Type B pancreatic cell (in vitro differentiated cells): ENCODE measurements at regions not wholly inside any gene's neighbourhood (a gene's known extent, or its start where the extent isn't known, plus 50 kb on each side); places are given as distances from the start of the nearest gene placed in this dataset.

ENCODE experiments used
- DNase-seq: peaks from one replicate; pipeline ENCODE4 v3.0.0; 2021; ENCODE audit warnings: mixed read lengths; ENCODE audit not compliant: unreplicated experiment; ENCODE audit errors: extremely low spot score
- H3K27ac Mint-ChIP-seq: 2 replicates; pipeline ENCODE4 v1.8.0; 2021; ENCODE audit warnings: mild to moderate bottlenecking, mixed read lengths
- H3K27me3 Mint-ChIP-seq: 2 replicates; pipeline ENCODE4 v1.8.0; 2021; ENCODE audit warnings: mixed read lengths
- H3K36me3 Mint-ChIP-seq: 2 replicates; pipeline ENCODE4 v1.8.0; 2021; ENCODE audit warnings: mixed read lengths
- H3K4me1 Mint-ChIP-seq: one replicate; pipeline ENCODE4 v1.8.0; 2021; ENCODE audit warnings: mixed read lengths; ENCODE audit not compliant: unreplicated experiment
- H3K4me3 Mint-ChIP-seq: 2 replicates; pipeline ENCODE4 v1.8.0; 2021; ENCODE audit warnings: mild to moderate bottlenecking, mixed read lengths
- H3K9me3 Mint-ChIP-seq: 2 replicates; pipeline ENCODE4 v1.8.0; 2021; ENCODE audit warnings: mixed read lengths
- CTCF ChIP-seq: fragments of 200-600 bp; sonication (generic); conservative IDR thresholded peaks from 2 replicates; pipeline ENCODE4 v1.5.0; 2021; ENCODE audit warnings: antibody characterized with exemption, mild to moderate bottlenecking

GRCh38 chr5:57842364-57843058, 359.9 kb upstream of the ACTBL2 start:
- Mint-ChIP-seq H3K27ac (peak overlapping the region; percentile 89), H3K36me3 (no peaks in the 10 kb centered on the region), H3K4me3 (peak overlapping the region; percentile 13), H3K9me3 (no peaks in the 10 kb centered on the region), H3K4me1 (peaks cover 30% of the 10 kb centered on the region), H3K27me3 (no peaks in the 10 kb centered on the region)
- no peak for DNase-seq
- no peak for TF ChIP-seq CTCF

- H3K27me3 Mint-ChIP-seq = no peaks in the 10 kb centered on the region
- no peaks in the 10 kb centered on the region for H3K36me3 Mint-ChIP-seq
- peaks cover 32% of the 10 kb centered on the region for H3K4me1 Mint-ChIP-seq
- no peak for TF ChIP-seq CTCF
- peak overlapping the region; percentile 23 for H3K4me3 Mint-ChIP-seq
- H3K27ac Mint-ChIP-seq = peak overlapping the region; percentile 89
- H3K9me3 Mint-ChIP-seq = no peaks in the 10 kb centered on the region
- DNase-seq = no peak
Measured at GRCh38 chr5:57841676-57842363, 359.2 kb upstream of the ACTBL2 start.

- Mint-ChIP-seq H3K27me3 (no peaks in the 10 kb centered on the region), H3K9me3 (peaks cover 9% of the 10 kb centered on the region), H3K4me3 (no peak overlapping the region), H3K27ac (peak overlapping the region; percentile 92), H3K36me3 (no peaks in the 10 kb centered on the region), H3K4me1 (peaks cover 43% of the 10 kb centered on the region)
- TF ChIP-seq CTCF = no peak
- DNase-seq = no peak
Measured at GRCh38 chr5:57839437-57840079, 356.9 kb upstream of the ACTBL2 start.

GRCh38 chr5:57839025-57839424, 356.4 kb upstream of the ACTBL2 start:
- Mint-ChIP-seq H3K4me3 (peak overlapping the region; percentile 53), H3K27ac (peak overlapping the region; percentile 92)

GRCh38 chr5:57836921-57837320, 354.3 kb upstream of the ACTBL2 start:
- Mint-ChIP-seq H3K36me3 (no peaks in the 10 kb centered on the region), H3K27me3 (no peaks in the 10 kb centered on the region), H3K4me3 (no peak overlapping the region), H3K4me1 (peaks cover 41% of the 10 kb centered on the region), H3K27ac (peak overlapping the region; percentile 92), H3K9me3 (peaks cover 9% of the 10 kb centered on the region)
- DNase-seq = no peak
- no peak for TF ChIP-seq CTCF

More at GRCh38 chr5:57839025-57839424, 356.4 kb upstream of the ACTBL2 start:
- Mint-ChIP-seq H3K9me3 (peaks cover 9% of the 10 kb centered on the region), H3K4me1 (peaks cover 43% of the 10 kb centered on the region), H3K27me3 (no peaks in the 10 kb centered on the region), H3K36me3 (no peaks in the 10 kb centered on the region)
- no peak for TF ChIP-seq CTCF
- DNase-seq = no peak
